ENCODE measurements at regions not wholly inside any gene's neighbourhood (a gene's known extent, or its start where the extent isn't known, plus 50 kb on each side); places are given as distances from the start of the nearest gene placed in this dataset.

GRCh38 chr7:51569176-51569575, 252.6 kb upstream of the COBL start:
- TF ChIP-seq CTCF (IDR thresholded peaks at IDR 0.05) (no peak), EP300 (IDR thresholded peaks at IDR 0.05; ENCODE audit: low read depth) (no peak), POLR2A (IDR thresholded peaks at IDR 0.05) (no peak)
